Bone marrow (tissue), 2 donors: ENCODE measurements at regions not wholly inside any gene's neighbourhood (a gene's known extent, or its start where the extent isn't known, plus 50 kb on each side); places are given as distances from the start of the nearest gene placed in this dataset.
"Not testable (repeated sequence)": the region's sequence is repeated elsewhere in the genome, so short reads cannot be mapped to it uniquely, and the experiment has no call there.

Source experiments
- DNase-seq, 2 donors: peaks; one replicate each; lab custom pipeline; 2025; lab: John Stamatoyannopoulos, UW

DNA sequence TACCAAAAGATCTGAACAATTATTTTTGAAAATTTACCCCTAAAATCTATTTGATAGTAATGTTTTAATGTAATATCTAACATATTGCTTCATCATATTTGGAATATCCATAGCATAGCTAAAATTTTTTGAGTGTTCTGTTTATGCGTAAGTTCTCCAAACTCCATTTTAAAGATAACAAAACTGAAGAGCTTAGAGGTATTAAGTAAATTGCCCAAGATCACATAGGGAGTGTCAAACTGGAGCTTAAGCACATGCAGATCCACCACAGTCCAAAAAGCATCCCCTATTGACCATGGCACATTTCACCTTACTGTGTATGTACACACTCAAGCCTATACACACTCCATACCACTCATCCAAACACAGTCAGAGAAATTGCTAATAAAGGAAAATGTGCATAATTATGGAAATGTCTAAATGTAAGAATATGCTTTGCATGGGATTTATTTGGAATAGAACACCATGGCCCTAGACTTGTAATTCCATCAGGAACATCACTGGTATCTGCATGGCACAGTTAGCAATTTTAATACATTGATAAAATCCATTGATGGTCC lies 85.2 kb upstream of the TGFBR2 start:
- no peak for DNase-seq

DNA sequence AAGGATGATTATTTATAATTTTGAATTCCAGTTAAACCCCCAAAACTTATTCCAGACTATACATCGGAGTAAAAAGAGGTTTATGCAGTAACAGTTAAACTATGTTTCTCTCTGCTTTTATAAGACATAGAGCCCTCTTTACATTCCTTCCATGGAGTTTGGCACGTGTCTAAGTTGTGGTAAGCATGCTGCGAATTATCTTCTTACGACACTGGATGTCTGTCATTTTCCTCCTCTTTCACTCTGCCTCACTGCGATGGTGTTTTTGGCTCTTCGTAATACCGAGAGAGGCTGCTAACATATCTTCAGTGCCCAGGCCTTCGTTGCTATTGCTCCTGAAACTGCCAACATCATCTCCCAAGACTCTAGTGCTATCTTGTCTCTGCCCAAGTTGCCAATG lies 83.9 kb upstream of the TGFBR2 start:
- DNase-seq, result no peak

DNA sequence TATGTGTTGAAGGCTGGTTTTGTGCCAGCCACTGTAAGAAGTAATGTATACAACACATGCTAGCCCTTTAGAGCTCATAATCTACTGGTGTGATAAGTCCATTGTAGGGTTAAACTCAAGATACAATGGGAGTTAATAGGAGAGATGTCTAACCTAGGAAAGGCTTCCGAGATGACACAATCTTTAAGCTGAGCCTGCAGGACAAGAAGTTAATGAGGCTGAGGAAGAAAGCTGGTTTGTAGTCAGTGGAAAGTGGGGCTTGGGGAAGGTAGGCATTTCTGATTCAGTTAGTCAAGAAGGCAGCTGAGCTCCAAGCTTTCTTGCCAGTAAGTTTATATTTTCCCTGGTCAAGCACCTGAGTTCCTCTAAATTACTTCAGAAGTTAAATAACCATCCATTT lies 83.0 kb upstream of the TGFBR2 start:
- DNase-seq, result no peak

DNA sequence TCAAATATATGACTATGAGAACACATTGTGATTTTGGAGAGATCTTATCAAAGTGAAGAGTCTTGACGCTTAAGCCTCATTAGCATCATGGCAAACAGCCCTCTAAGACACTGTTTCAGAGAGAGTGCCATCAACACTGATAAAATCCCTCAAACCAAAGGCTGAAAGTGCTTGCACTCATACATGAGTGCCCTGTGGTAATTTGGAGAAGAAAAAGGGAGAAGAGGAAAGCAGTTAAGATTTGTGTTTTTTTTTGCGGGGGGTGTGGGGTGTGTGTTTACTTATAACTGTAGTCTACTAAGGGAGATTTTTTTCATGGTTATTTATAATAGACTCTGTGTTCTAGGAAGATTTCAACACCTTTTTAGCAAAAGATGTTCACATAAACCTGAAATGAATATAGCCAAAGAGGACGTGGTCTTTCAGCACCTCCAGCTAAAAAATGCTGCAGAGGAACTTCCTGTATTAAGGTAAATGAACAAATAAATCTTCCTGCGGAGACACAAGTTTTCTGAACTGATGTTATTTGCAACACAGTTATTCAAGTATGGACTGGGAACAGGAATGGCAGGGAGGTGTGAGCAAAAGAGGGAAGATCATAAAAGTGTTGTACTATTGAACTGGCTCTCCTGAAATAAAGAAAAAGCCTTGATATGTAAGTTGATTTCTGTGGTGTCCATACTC lies 81.9 kb upstream of the TGFBR2 start:
- no peak for DNase-seq

DNA sequence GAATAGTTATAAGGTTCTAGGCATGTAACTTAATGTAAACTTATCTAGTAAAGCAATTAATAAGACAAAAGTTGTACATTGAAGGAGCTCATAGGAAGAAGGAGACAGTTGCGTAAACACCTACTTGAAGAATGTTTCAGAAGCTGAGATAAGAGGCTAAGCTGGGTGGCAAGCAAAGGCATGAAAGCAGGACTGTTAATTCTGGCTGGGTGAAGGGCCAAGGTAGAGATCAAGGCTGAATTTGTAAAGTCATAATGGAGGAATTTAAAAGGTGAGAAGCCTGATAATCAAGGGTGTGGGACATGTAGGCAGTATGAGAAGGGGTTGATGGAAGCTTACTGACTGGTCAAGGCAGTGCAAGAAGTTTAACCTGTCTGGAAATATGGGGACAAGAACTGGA lies 80.4 kb upstream of the TGFBR2 start:
- no peak for DNase-seq

DNA sequence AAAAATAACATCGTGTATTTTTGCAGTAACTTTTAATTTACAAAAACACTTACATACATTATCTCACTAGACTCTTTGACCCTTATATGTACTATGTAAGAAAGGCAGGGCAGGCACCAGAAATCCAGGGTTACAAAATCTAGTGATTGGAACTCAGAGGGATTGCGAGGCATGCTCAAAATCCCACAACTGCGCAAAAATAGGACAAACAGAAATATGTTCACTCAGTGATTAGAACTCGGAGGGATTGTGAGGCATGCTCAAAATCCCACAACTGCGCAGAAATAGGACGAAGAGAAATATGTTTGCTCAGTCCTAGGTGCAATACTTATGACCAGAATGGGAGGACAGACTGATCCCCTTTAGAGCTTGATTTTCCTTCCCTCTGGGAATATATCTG lies 79.2 kb upstream of the TGFBR2 start:
- DNase-seq, result no peak

DNA sequence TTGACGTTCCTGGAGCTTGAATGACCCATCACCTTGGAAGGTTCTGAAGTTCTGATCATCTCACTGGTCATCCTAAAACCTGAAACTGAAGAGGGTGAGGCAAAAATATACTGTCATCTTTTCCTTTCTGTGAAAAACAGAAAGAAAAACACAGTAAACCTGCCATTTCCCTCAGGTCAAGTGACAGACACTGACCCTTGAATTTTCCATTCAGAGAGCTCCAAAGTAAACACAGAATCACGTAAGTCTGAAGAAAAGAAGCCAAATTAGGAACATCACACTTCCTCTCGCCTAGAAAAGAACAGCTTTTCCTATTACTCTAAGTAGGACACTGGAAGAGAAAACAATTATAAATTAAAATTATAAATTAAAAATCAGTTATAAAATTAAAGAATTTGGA lies 78.7 kb upstream of the TGFBR2 start:
- no peak for DNase-seq

DNA sequence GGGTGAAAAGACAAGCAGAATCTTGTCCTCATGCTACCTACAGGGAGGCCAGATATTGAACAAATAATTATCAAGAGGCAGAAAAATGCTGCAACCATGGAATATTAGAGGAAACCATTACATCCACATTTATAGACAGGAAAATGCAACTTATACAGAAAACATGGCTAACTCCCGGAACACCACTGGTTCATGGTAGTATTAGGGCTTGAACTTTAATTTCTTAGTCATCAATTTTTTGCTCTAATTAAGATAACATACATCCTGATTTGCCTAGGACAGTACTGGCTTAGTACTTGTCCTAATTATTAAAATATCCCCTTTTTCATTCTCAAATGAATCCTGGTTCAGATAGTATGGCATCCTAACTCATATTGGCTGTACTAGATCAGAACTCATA lies 76.3 kb upstream of the TGFBR2 start:
- no peak for DNase-seq

DNA sequence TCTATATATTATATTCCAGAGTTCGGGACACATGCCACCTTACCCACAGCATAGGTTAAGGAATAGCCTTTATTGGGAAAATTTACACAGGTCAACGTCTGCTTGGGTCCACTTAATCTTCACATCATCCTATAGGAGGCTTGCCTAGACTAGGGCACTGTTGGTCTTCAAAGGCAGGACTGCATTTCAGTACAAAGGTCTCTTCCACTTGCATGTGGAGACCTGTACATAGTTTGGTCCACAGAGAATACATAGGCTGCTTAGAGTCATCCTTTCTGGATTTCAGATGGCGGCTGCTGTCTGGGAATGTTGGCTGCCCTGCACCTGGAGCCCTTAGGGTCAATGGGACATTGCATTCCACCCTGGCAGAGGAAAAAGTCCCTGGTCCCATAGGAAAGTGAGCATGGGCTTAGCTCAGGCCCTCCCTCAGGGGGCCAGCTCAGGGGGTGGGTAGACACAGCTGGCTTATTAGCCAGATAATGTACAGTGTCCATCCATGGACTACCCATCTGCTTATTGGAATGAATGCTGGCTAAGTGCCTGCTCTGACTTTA lies 75.3 kb upstream of the TGFBR2 start:
- no peak for DNase-seq

DNA sequence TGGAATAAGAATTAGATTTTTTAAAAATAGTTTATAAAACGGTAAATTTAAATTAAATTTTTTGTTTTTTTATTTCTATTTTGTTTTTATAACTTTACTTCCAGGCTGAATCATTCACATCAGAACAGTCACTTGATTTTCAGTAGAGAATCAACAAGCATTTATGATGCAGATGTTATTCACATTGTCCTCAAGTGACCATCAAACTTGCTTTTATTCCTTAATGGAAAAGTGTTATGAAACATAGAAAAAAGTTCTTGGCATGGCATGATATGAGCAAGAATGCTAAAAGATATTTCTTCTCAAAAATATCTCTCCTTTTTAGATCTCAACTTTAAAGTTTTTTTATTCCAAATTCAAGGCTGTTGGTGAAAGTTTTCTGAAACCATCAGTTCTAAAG lies 70.9 kb upstream of the TGFBR2 start:
- DNase-seq, result no peak

DNA sequence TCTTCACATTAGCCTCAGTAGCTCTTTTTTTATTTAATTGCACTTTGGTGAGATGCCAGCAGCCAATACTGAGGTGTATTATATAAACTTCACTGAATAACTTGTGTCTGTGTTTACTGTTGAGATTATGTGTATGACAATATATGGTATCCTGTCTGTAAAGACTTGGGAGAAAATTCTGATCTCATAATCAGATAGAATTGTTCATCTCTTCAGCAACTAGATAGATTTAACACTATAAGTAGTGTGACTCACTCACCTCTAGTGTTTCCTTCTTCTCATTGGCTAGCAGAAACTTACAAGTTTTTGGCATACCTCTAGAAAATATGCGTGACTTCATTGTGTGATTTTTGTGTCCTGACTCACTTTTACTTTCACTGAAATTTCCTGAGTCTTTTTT lies 67.6 kb upstream of the TGFBR2 start:
- no peak for DNase-seq

DNA sequence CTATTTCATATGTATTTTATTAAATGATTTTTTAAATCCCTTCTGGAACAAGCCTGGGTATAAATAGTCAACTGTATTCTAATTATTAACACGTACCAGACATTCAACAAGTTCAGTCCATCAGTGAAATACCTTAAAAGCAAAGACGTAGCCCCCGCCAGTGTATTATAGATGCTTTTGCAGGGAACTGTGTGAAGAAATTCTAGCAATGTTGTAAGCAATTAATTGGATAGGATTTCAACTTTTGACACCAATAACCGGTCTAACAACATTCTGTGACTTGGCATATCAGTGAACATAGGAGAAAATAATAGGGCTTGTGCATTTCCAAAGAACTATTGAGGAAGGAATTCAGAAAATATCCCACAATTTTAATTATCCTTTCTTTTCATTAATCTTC lies 67.2 kb upstream of the TGFBR2 start:
- no peak for DNase-seq

DNA sequence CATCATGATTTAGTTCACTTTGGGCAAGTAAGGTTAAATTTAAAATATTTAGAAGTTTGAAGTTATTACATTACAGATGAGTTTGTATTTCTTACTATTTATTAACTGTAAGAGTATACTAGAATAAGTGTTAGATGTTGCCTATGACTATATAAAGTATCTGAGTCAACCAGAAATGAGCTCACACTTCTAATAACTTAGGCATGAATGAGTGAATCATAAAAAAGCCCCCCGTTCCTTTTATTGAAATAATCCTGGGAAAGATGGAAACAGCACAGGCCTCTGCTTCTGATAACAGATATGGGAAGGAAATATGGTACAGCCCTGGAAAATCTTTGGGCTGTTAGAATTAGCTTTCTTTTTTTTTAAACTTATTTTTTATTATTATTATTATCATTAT lies 66.6 kb upstream of the TGFBR2 start:
- no peak for DNase-seq

DNA sequence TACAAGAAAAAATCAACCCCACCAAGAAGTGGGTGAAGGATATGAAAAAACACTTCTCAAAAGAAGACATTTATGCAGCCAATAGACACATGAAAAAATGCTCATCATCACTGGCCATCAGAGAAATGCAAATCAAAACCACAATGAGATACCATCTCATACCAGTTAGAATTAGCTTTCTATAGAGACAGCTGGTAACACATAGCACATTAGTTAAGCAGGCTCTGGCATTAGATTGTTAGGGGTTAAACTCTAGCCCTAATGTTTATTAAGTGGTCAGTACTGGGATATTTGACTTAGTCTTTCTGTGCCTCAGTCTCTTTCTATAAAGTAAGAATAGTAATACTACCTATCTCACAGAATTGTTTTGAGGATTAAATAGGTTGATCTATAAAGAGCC lies 65.2 kb upstream of the TGFBR2 start:
- DNase-seq, result not testable (repeated sequence)

DNA sequence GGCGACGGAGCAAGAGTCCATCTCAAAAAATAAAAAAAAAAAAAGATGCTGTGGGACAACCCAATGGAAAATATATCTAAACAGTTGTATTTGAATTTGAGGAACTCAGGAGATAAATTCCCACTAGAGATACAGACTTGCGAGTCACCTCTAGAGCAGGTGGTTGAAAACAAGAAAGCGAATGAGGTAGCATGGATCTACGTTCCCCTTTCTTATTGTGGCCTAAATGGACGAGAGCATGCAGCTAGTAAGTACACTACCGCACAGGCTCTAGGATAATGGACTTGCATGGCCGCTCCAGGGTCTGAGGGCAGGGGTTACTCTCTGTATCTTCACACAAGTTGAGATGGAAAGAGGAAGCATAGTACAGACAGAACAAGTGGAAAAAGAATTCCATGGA lies 63.5 kb upstream of the TGFBR2 start:
- DNase-seq, result no peak

DNA sequence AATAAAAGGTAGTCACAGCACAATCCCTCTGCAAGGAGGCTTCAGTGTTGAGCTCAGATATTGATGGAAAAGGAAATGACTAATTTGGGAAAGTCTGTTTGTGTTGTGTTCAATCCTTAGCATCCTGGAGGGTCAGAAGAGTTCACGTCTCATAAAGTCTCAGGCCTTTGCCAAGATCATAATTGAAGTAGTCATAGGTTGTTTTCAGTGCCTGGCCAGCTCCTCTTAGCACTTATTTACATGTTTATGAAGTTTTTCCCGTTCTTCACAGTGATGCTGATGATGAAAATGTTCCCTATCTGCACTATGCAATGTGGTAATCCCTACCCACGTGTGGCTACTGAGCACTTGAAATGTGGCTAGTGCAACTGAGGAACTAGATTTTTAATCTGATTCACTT lies 61.6 kb upstream of the TGFBR2 start:
- no peak for DNase-seq

DNA sequence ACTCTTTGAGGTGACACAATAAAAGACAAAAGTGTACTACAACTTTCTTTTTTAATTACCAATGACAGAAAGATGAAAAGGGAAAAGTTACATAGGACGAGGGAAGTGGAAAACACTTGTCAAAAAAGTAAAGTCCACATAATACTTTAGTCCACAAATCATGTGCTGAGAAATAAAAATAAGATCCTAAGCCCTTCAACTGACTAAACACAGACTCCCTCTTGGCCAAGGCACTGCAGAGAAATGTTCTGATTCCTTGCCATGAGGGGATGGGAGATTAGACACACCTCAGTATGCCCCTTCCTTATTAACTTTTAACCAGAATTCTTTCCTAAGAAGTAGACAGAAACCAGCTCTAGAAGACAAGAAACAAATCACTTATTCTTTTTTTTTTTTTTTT lies 59.5 kb upstream of the TGFBR2 start:
- DNase-seq, result no peak

DNA sequence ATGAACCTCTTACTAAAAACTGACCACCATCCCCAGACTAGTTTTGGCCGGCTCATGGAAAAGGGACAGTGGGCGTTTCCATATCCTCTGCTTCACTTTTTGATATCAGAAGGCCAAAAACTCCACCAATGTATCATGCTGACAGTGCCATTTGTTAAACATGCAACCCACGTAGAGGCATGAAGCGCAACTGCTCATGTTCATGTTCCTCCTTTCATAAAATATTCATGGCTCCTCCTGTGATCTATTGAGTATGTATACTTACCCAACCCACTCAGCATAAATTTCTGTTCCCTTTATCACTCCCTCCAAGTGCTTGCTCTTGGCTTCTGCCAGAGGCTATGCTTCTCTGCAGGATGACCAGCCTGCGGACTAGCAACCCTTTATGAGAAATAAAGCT lies 58.7 kb upstream of the TGFBR2 start:
- no peak for DNase-seq

DNA sequence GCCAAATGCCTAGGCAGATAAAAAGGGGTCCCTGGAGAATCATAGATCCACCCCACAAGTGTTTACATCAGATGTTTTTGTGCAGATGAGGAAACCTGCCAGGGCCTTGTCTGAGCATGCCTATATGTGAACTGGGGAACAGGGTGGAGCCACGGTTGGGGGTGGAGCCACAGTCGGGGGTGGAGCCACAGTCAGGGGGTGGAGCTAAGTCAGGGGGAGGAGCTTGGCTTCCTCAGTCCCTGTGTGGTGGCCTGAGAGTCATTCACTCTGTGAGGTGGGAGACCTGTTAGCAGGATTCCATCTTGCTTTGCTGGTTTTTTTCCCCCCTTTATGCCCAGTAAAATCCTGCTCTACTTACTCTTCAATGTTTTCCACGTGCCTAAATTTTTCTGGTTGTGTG lies 57.8 kb upstream of the TGFBR2 start:
- DNase-seq, result no peak

DNA sequence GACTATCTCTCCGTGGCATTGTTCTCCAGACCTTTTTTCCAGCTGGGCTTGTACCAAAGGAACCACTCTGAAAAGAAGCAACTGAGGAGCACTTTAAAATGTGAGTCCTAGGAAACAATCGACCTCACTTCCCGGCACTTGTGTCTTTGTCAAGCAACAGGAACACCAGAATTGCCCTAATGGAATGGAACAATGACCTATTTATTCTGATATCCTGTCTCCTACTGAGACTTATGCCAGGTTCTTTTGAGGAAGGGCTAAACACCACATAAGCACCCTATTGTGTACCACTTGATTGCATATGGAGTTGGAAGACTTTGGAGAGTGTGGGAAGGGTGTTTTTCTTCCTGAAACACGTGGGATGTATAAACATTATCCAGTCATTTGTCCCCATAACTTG lies 56.8 kb upstream of the TGFBR2 start:
- no peak for DNase-seq

DNA sequence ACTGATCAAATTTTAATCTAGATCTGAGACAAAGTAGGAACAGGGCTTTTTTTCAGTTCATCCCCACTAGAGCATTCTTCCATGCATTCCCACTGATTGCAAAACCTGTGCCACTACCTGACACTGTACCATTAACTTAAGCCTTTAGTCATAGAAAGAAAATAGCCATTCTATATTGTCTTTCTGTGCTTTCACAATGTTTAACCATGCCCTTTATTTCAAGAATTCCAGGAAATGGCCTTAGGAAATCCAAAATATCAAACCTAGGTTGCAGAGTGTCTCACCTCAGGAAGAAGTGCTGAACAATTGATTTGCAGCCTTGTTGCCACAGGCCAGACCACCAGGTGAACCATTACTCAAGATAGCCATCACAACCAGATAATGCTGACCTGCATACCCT lies 56.2 kb upstream of the TGFBR2 start:
- no peak for DNase-seq

DNA sequence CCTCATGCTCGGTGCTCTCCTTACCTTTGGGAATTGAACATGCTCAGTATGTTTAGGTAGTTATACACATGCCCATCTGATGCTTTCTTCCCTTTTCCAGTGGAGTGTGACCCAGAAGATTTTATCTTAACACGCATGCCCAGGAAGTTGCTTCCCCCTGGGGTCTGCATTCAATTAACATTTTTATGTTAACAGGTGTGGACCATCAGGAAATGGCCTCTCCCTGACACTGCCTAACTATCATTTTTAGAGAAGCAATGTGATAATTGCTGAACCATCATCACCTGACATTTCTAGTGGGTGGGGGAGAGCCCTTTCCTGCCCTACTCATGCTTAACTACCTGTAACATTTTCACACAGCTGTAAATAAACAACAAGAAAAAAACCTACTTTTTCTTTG lies 55.1 kb upstream of the TGFBR2 start:
- no peak for DNase-seq

DNA sequence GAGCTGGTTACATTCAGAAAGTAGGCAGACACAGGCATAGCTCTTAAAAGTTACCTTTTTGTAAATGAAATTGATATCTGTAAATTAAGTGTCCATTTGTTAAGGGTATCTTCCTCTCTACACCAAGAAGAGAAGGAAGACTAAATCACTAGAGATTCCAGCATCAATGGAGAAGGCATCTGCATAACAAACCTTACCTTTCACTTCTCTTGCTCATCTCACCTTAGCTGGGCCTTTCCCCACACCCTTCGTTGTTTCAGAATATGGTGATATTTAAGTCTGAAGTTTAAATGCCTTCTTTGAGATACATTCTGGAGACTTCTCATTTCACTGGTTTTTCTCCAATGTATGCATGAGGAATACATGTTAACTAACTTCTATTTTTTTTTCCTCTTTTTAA lies 54.5 kb upstream of the TGFBR2 start:
- no peak for DNase-seq

DNA sequence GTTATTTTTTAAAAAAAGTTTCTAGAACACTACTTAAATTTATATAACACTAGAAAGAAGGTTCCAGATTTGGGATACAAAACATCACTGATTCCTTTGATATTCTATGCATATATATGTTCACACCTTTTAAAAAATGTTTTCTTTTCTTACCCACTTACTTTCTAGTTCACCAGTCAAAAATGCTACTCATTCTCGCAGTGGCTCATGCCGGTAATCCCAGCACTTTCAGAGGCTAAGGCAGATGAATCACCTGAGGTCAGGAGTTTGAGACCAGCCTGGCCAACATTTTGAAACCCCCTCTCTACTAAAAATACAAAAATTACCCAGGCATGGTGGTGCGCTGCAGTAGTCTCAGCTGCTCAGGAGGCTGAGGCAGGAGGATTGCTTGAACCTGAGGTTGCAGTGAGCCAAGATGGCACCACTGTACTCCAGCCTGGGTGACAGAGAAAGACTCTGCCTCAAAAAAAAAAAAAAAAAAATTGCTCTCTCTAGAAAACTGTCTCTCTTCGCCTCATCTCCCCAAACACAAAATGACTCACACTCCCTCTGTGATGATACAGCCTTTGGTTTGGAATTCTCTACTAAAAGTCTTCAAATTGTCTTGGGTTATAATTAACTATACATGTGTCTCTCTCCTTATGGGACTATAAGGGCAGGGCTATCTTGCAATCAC lies 52.6 kb upstream of the TGFBR2 start:
- DNase-seq, result no peak
